Transverse colon (tissue), 4 donors: ENCODE measurements at regions not wholly inside any gene's neighbourhood (a gene's known extent, or its start where the extent isn't known, plus 50 kb on each side); places are given as distances from the start of the nearest gene placed in this dataset.

Experiments
- DNase-seq: peaks from one replicate; pipeline ENCODE4 v3.0.0-alpha.2; 2019
- H3K27ac ChIP-seq, 4 donors: fragments of 200-600 bp; sonication (generic); 2 replicates each; pipeline ENCODE4 v1.5.1; 2016 to 2018; ENCODE audit warnings: inconsistent platforms in 4 of 4
- H3K27me3 ChIP-seq: fragments of 200-600 bp; sonication (generic); 2 replicates; pipeline ENCODE4 v1.5.1; 2017; ENCODE audit warnings: inconsistent platforms
- H3K36me3 ChIP-seq, 4 donors: fragments of 200-600 bp; sonication (generic); 2 replicates each; pipeline ENCODE4 v1.5.1; 2017 to 2019; ENCODE audit warnings: inconsistent platforms in 4 of 4
- H3K4me1 ChIP-seq, 4 donors: fragments of 200-600 bp; sonication (generic); 2 replicates each; pipeline ENCODE4 v1.5.1; 2017 to 2020; ENCODE audit warnings: inconsistent platforms in 4 of 4
- H3K4me3 ChIP-seq, 4 donors: fragments of 200-600 bp; sonication (generic); 1 replicate in 1 of 4; 2 replicates in 3 of 4; pipeline versions ENCODE4 v1.5.1 to v1.6.1; 2017 to 2019; ENCODE audit warnings: inconsistent platforms in 4 of 4
- H3K9me3 ChIP-seq, 2 donors: fragments of 200-600 bp; sonication (generic); 2 replicates each; pipeline ENCODE4 v1.5.1; 2017 to 2019; ENCODE audit warnings: inconsistent platforms in 2 of 2
- EP300 ChIP-seq: sonication (generic); formaldehyde crosslinking; IDR thresholded peaks from one replicate; pipeline ENCODE4 v1.6.1; 2017; ENCODE audit warnings: antibody characterized with exemption, low read depth
- POLR2A ChIP-seq: fragments of 450-650 bp; IDR thresholded peaks from one replicate; pipeline ENCODE4 v1.6.1; 2016; ENCODE audit warnings: antibody characterized with exemption, mild to moderate bottlenecking, moderate library complexity
- POLR2AphosphoS5 ChIP-seq, 3 donors: sonication (generic); formaldehyde crosslinking; IDR thresholded peaks; one replicate each; pipeline ENCODE4 v1.6.1; 2016; ENCODE audit warnings: antibody characterized with exemption in 3 of 3
- WGBS, 2 donors: methylation state at CpG; one replicate each; pipeline ENCODE4 v1.1.5; 2018; ENCODE audit warnings: low coverage in 1 of 2; 5-methylcytosine and 5-hydroxymethylcytosine counted together
- in situ Hi-C, 4 donors: fragments of 200-750 bp; cut with MboI; loops; one replicate each; pipeline versions ENCODE4 v1.15.0 to v1.15.1; 2017; ENCODE audit warnings: low sequenced_read_pairs in 3 of 4, low pct_ligation_motif_present in 1 of 4, low pct_unique_long_range_greater_than_20kb in 1 of 4
- intact Hi-C: fragments of 100-400 bp; cut with DNase I; formaldehyde crosslinking; loops from one replicate; pipeline ENCODE4 v1.15.1; 2023; ENCODE audit warnings: low total_unique reads
- TF ChIP-seq, protein P1 (sequence below), 5 experiments: fragments of 200-600 bp in 3 of 5; fragments of 450-650 bp in 2 of 5; sonication (generic) in 3 of 5; IDR thresholded peaks; 1 replicate in 2 of 5; 2 replicates in 3 of 5; pipeline ENCODE4 v1.5.1; 2016 to 2017; ENCODE audit warnings: antibody characterized with exemption in 5 of 5, inconsistent platforms in 3 of 5, mild to moderate bottlenecking in 2 of 5, moderate library complexity in 1 of 5

DNA sequence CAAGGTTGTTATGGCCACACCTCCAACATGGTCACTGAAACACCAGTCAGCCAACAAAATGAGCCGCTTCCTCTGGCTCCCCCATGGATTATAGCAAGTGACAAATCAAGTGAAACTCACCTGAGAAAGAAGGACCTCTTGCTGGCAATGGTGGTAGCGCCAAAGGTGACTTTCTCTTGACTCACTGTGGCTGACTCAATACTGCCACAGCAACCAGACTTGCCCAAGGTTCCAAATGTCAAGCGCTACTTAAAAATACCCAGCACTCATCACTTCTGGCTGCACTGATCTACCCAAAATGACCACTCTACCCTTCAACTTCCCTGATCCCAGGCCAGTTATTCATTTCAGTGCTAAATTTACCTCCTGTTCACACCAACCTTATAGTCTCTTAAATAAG is 495.5 kb downstream of the FOXO1 start:
- TF ChIP-seq POLR2A (no peak), EP300 (no peak), POLR2AphosphoS5 (IDR thresholded peaks at IDR 0.05) (no peak)
- TF ChIP-seq, protein P1, sequence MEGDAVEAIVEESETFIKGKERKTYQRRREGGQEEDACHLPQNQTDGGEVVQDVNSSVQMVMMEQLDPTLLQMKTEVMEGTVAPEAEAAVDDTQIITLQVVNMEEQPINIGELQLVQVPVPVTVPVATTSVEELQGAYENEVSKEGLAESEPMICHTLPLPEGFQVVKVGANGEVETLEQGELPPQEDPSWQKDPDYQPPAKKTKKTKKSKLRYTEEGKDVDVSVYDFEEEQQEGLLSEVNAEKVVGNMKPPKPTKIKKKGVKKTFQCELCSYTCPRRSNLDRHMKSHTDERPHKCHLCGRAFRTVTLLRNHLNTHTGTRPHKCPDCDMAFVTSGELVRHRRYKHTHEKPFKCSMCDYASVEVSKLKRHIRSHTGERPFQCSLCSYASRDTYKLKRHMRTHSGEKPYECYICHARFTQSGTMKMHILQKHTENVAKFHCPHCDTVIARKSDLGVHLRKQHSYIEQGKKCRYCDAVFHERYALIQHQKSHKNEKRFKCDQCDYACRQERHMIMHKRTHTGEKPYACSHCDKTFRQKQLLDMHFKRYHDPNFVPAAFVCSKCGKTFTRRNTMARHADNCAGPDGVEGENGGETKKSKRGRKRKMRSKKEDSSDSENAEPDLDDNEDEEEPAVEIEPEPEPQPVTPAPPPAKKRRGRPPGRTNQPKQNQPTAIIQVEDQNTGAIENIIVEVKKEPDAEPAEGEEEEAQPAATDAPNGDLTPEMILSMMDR (IDR thresholded peaks at IDR 0.05): no peak
- no peak overlapping the region for H3K27ac ChIP-seq
- DNase-seq: no peak
- no peaks in the 10 kb centered on the region for H3K9me3 ChIP-seq
- WGBS, 2 donors: 74 to 97% methylated on average over 2 to 3 of the region's 3 CpGs
- in situ Hi-C loops: no loop called here
- peaks cover 26% of the 10 kb centered on the region for H3K27me3 ChIP-seq
- no peaks in the 10 kb centered on the region for H3K4me1 ChIP-seq
- H3K36me3 ChIP-seq: no peaks in the 10 kb centered on the region
- no peak overlapping the region for H3K4me3 ChIP-seq
- intact Hi-C loops: no loop called here

- WGBS, 2 donors: 94 to 97% methylated on average over 2 of the region's 2 CpGs
- Histone ChIP-seq H3K27ac (no peak overlapping the region), H3K4me1 (no peaks in the 10 kb centered on the region), H3K27me3 (peaks cover 26% of the 10 kb centered on the region), H3K4me3 (no peak overlapping the region), H3K36me3 (no peaks in the 10 kb centered on the region), H3K9me3 (no peaks in the 10 kb centered on the region)
- intact Hi-C loops: no loop called here
- no peak for DNase-seq
- in situ Hi-C loops: no loop called here
- TF ChIP-seq EP300: no peak
- TF ChIP-seq, protein P1 (IDR thresholded peaks at IDR 0.05): no peak
- no peak for TF ChIP-seq POLR2A
- no peak for TF ChIP-seq POLR2AphosphoS5 (IDR thresholded peaks at IDR 0.05)
Measured at GRCh38 chr13:40171566-40171965, 494.9 kb downstream of the FOXO1 start.

- TF ChIP-seq, protein P1 (IDR thresholded peaks at IDR 0.05): no peak
- TF ChIP-seq EP300: no peak
- TF ChIP-seq POLR2AphosphoS5 (IDR thresholded peaks at IDR 0.05): no peak
- no peak for DNase-seq
- Histone ChIP-seq H3K27me3 (peaks cover 26% of the 10 kb centered on the region), H3K9me3 (no peaks in the 10 kb centered on the region), H3K4me1 (no peaks in the 10 kb centered on the region), H3K27ac (no peak overlapping the region), H3K4me3 (no peak overlapping the region), H3K36me3 (no peaks in the 10 kb centered on the region)
- 39 to 47% methylated on average over 2 to 32 of the region's 32 CpGs for WGBS, 2 donors
- intact Hi-C loops: no loop called here
- in situ Hi-C loops: no loop called here
Measured at GRCh38 chr13:40172149-40172591, 494.3 kb downstream of the FOXO1 start.

GRCh38 chr13:40172878-40173277 is 493.6 kb downstream of the FOXO1 start:
- intact Hi-C loops: no loop called here

More at GRCh38 chr13:40172878-40173277, 493.6 kb downstream of the FOXO1 start:
- Histone ChIP-seq H3K9me3 (no peaks in the 10 kb centered on the region), H3K4me1 (no peaks in the 10 kb centered on the region), H3K4me3 (no peak overlapping the region), H3K27me3 (peaks cover 26% of the 10 kb centered on the region), H3K27ac (no peak overlapping the region), H3K36me3 (no peaks in the 10 kb centered on the region)
- in situ Hi-C loops: no loop called here
- no peak for DNase-seq
- 79 to 85% methylated on average over 6 to 7 of the region's 7 CpGs for WGBS, 2 donors
- TF ChIP-seq POLR2AphosphoS5 (IDR thresholded peaks at IDR 0.05) (no peak), EP300 (no peak), POLR2A (no peak)
- TF ChIP-seq, protein P1 (IDR thresholded peaks at IDR 0.05): no peak
